ENCODE measurements at regions not wholly inside any gene's neighbourhood (a gene's known extent, or its start where the extent isn't known, plus 50 kb on each side); places are given as distances from the start of the nearest gene placed in this dataset.

GRCh38 chr4:115165503-115165902, 52.1 kb upstream of the NDST4 start:
- DNase-seq, result no peak

Data from NCI-H1105 (cell line).